GM19452 (cell line): ENCODE measurements at regions not wholly inside any gene's neighbourhood (a gene's known extent, or its start where the extent isn't known, plus 50 kb on each side); places are given as distances from the start of the nearest gene placed in this dataset.

ENCODE experiments used
- ATAC-seq: cut with Tn5 transposase; IDR thresholded peaks from one replicate; pipeline ENCODE4 v1.9.1; 2021; ENCODE audit not compliant: unreplicated experiment

- ATAC-seq, result no peak
These were observed 50.9 kb upstream of the RAP1GDS1 start for GRCh38 chr4:98210281-98210680.

GRCh38 chr4:98209111-98209510, 52.1 kb upstream of the RAP1GDS1 start:
- ATAC-seq, result no peak

DNA sequence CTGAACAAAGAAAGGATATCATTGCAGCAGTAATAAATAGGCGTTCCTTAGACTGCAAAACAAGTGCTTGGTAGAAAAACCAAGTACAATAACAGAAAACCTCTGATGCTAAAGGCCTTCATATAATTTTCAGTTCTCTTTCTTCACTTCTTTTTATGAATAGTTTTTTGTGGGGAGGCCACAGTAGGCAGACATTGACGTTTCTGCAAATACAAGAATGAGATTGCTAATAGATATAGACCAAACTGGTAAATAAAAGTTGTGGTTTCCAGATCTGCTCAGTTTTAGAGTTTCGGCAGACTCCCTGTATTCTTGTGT, 57.0 kb upstream of the RAP1GDS1 start:
- ATAC-seq, result peak; percentile 48

GRCh38 chr4:98203332-98204235, 57.6 kb upstream of the RAP1GDS1 start:
- peak; percentile 76 for ATAC-seq

DNA sequence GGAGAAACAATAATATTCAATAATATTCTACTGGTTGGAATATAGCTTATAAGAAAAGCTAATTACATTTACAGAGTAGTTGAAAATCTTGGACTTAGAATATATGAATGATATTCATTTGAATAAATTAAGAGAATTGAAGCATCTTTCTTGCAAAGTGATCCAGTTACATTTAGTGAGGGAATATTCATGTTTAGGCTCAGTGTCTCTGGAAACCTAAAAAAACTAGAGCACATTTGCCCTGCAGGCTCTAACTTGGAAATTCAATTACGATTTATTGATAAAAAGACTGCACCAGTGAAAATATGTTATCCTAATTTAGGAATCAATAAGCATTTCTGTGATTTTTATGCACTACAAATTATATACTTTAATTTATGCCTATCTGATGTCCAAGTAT, 58.3 kb upstream of the RAP1GDS1 start:
- ATAC-seq, result no peak

GRCh38 chr4:98199247-98199646, 56.0 kb upstream of the STPG2 start:
- ATAC-seq, result no peak

DNA sequence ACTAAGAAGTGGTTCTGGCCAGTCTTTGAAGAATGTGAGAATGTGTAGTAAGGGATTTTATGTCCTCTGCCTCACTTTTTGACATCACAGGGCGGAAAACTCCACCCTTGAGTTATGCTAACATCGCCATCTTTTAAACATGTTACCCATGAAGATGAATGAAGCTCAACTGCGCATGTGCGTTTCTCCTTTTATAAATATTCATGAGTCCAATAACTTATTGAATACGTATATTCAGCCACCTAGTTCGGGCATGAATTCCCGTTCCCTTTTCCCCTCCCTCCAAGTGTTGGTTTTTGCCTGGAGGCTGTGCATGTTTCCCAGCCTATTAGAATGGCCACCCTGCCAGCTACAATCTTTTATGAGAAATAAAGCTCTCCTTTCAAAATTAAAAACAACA, 51.7 kb upstream of the STPG2 start:
- ATAC-seq, result no peak

- no peak for ATAC-seq
These were observed 50.3 kb upstream of the STPG2 start for GRCh38 chr4:98193459-98194105.
